ENCODE measurements at regions not wholly inside any gene's neighbourhood (a gene's known extent, or its start where the extent isn't known, plus 50 kb on each side); places are given as distances from the start of the nearest gene placed in this dataset.

GRCh38 chr2:62291052-62291451 is 95.1 kb downstream of the B3GNT2 start:
- no peak for TF ChIP-seq CTCF (IDR thresholded peaks at IDR 0.05; ENCODE audit: insufficient read depth, low read depth, low read length)
- ChIA-PET CTCF (interaction anchor here (0.8 kb wide), 1 partner anchor 34 kb away, joined by 4 read pairs; no protein-coding TSS in a partner anchor), POLR2A (no interaction called here)
- DNase-seq (ENCODE audit: low read depth): no peak
- Histone ChIP-seq H3K36me3 (ENCODE audit: control insufficient read depth, insufficient read depth, low read length) (no peaks in the 10 kb centered on the region; the same call in 1 of the 2 replicates), H3K27me3 (ENCODE audit: control insufficient read depth, insufficient read depth, low read length) (no peaks in the 10 kb centered on the region), H3K4me3 (ENCODE audit: low read depth, low read length) (no peak overlapping the region)

GRCh38 chr2:62287899-62288880 is 92.3 kb downstream of the B3GNT2 start:
- POLR2A ChIA-PET: no interaction called here
- TF ChIP-seq CTCF (IDR thresholded peaks at IDR 0.05; ENCODE audit: insufficient read depth, low read depth, low read length): no peak
- Histone ChIP-seq H3K36me3 (ENCODE audit: control insufficient read depth, insufficient read depth, low read length) (no peaks in the 10 kb centered on the region), H3K27me3 (ENCODE audit: control insufficient read depth, insufficient read depth, low read length) (no peaks in the 10 kb centered on the region), H3K4me3 (ENCODE audit: low read depth, low read length) (no peak overlapping the region)
- DNase-seq (ENCODE audit: low read depth): no peak
- CTCF ChIA-PET: interaction anchor here (0.6 to 0.9 kb wide), 3 partner anchors 9 to 123 kb away, joined by 3 to 4 read pairs (median 3); no protein-coding TSS in a partner anchor

- ChIA-PET CTCF (interaction anchor here (0.7 kb wide), 1 partner anchor 9 kb away, joined by 3 read pairs; no protein-coding TSS in a partner anchor), POLR2A (no interaction called here)
- Histone ChIP-seq H3K36me3 (ENCODE audit: control insufficient read depth, insufficient read depth, low read length) (no peaks in the 10 kb centered on the region), H3K4me3 (ENCODE audit: low read depth, low read length) (no peak overlapping the region), H3K27me3 (ENCODE audit: control insufficient read depth, insufficient read depth, low read length) (no peaks in the 10 kb centered on the region)
- no peak for TF ChIP-seq CTCF (IDR thresholded peaks at IDR 0.05; ENCODE audit: insufficient read depth, low read depth, low read length)
- no peak for DNase-seq (ENCODE audit: low read depth)
Measured at GRCh38 chr2:62287282-62287681, 91.4 kb downstream of the B3GNT2 start.

GRCh38 chr2:62286089-62286785 is 90.3 kb downstream of the B3GNT2 start:
- POLR2A ChIA-PET: no interaction called here
- DNase-seq (ENCODE audit: low read depth): no peak
- TF ChIP-seq CTCF (IDR thresholded peaks at IDR 0.05; ENCODE audit: insufficient read depth, low read depth, low read length): no peak
- Histone ChIP-seq H3K36me3 (ENCODE audit: control insufficient read depth, insufficient read depth, low read length) (no peaks in the 10 kb centered on the region), H3K27me3 (ENCODE audit: control insufficient read depth, insufficient read depth, low read length) (no peaks in the 10 kb centered on the region), H3K4me3 (ENCODE audit: low read depth, low read length) (no peak overlapping the region)
- CTCF ChIA-PET: interaction anchor here (0.7 kb wide), 1 partner anchor 10 kb away, joined by 3 read pairs; no protein-coding TSS in a partner anchor

GRCh38 chr2:62284980-62285379 is 89.1 kb downstream of the B3GNT2 start:
- POLR2A ChIA-PET: no interaction called here
- no peak for TF ChIP-seq CTCF (IDR thresholded peaks at IDR 0.05; ENCODE audit: insufficient read depth, low read depth, low read length)
- H3K36me3 ChIP-seq (ENCODE audit: control insufficient read depth, insufficient read depth, low read length): no peaks in the 10 kb centered on the region
- CTCF ChIA-PET: no interaction called here
- no peaks in the 10 kb centered on the region for H3K27me3 ChIP-seq (ENCODE audit: control insufficient read depth, insufficient read depth, low read length)
- no peak for DNase-seq (ENCODE audit: low read depth)
- H3K4me3 ChIP-seq (ENCODE audit: low read depth, low read length): no peak overlapping the region

Data from BJ (cell line).